HUES64 (cell line): ENCODE measurements at regions not wholly inside any gene's neighbourhood (a gene's known extent, or its start where the extent isn't known, plus 50 kb on each side); places are given as distances from the start of the nearest gene placed in this dataset.
"Not testable (repeated sequence)": the region's sequence is repeated elsewhere in the genome, so short reads cannot be mapped to it uniquely, and the experiment has no call there.

ENCODE experiments used
- H3K27ac ChIP-seq: 2 replicates; pipeline ENCODE4 v1.7.0; 2013; ENCODE audit warnings: low read depth, low read length, inconsistent platforms
- H3K27me3 ChIP-seq: 2 replicates; pipeline ENCODE4 v1.6.1; 2013; ENCODE audit warnings: mild to moderate bottlenecking, low read length; ENCODE audit not compliant: insufficient read depth
- H3K36me3 ChIP-seq: 2 replicates; pipeline ENCODE4 v1.6.1; 2013; ENCODE audit warnings: mild to moderate bottlenecking, low read length; ENCODE audit not compliant: insufficient read depth
- H3K4me1 ChIP-seq: 2 replicates; pipeline ENCODE4 v1.6.1; 2013; ENCODE audit warnings: mild to moderate bottlenecking, low read length, moderate library complexity; ENCODE audit not compliant: insufficient read depth
- H3K4me3 ChIP-seq: 2 replicates; pipeline ENCODE4 v1.5.1; 2013; ENCODE audit warnings: mild to moderate bottlenecking, low read length, moderate library complexity
- H3K9ac ChIP-seq: 2 replicates; pipeline ENCODE4 v1.6.1; 2013; ENCODE audit warnings: mild to moderate bottlenecking, low read depth, low read length
- H3K9me3 ChIP-seq: 2 replicates; pipeline ENCODE4 v1.6.1; 2013; ENCODE audit warnings: low read depth, low read length; ENCODE audit not compliant: insufficient read depth
- WGBS: fragments of 150-250, 120-280 bp; methylation state at CpG from one replicate; pipeline ENCODE4 v1.1.7; 2013; ENCODE audit warnings: missing lambda C conversion rate; 5-methylcytosine and 5-hydroxymethylcytosine counted together

DNA sequence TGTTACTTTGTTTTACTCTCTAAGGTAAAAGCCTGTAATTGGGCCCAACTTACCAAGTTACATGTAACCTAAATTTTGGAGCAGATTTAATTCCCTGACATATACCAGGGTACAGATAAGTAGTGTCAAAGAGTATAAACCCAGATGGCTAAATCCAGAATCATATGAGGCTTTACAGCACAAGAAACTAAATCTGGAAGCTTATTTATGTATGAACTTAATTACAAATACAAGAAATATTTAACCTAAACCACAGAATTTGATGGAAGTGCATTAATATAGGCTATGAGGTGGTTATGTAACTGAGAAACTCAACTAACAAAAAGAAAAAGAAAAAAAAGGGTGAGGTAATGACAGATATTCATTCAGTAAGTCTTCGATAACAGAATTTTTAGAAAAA is 930.2 kb upstream of the ALCAM start:
- H3K4me3 ChIP-seq, result no peak overlapping the region
- peaks cover 40% of the 10 kb centered on the region for H3K4me1 ChIP-seq
- H3K9ac ChIP-seq, result no peak overlapping the region; the same call in 1 of the 2 replicates
- no peaks in the 10 kb centered on the region for H3K27me3 ChIP-seq
- no peaks in the 10 kb centered on the region for H3K36me3 ChIP-seq
- no peaks in the 10 kb centered on the region for H3K9me3 ChIP-seq
- no peak overlapping the region for H3K27ac ChIP-seq
- WGBS, result 100% methylated on average over 1 of the region's 1 CpG

DNA sequence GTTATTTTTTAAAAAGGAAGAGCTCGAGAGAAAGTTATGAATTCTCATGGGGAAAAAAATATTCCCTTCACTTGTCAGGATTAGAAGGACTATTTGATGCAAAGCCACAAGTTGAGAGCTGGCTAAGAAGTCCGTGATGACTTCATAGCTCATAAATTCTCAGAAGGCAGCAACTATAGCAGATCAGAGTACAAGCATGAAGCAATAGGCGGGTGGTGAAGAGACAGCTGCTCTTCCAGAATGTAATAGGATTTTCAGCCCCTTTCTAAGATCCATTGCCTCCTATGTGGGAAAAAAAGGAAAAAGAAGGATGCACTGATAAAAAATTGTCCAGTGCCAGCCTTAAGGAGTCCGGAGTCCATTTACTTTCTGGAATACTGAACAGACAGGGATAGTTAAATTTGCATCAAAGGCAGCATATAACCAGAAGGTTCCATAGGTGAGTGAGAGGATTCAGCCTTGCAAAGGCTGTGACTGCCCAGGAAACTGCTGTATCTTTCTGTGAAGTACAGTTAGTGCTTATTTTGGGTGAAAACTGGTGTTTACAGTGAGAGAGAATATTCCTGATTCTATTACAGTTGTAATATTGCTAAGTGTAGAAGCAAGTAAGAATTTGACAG is 929.5 kb upstream of the ALCAM start:
- no peaks in the 10 kb centered on the region for H3K27me3 ChIP-seq
- 88% methylated on average over 4 of the region's 4 CpGs for WGBS
- no peaks in the 10 kb centered on the region for H3K9me3 ChIP-seq
- no peaks in the 10 kb centered on the region for H3K36me3 ChIP-seq
- peak overlapping the region; percentile 70 for H3K27ac ChIP-seq
- H3K4me3 ChIP-seq, result no peak overlapping the region
- no peak overlapping the region for H3K9ac ChIP-seq
- H3K4me1 ChIP-seq, result peaks cover 40% of the 10 kb centered on the region

DNA sequence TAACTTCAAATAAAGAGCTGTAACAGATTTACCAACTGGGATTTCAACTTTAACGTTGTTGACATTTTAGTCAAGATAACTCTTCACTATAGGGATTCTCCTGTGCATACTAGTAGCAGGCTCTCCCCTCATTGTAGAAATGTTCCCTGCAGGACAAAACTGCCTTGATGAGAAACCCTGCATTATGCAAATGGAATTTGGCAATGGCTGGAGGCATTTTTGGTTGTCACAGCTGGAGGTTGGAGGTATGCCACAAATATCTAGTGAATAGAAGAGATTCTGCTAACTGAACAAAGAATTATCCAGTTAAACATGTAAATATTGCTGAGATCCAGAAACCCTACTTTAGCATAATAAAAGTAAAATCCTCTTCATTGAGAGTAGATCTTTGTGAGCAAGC is 928.8 kb upstream of the ALCAM start:
- WGBS, result 44% methylated on average over 1 of the region's 1 CpG
- no peaks in the 10 kb centered on the region for H3K9me3 ChIP-seq
- H3K27me3 ChIP-seq, result no peaks in the 10 kb centered on the region
- H3K9ac ChIP-seq, result no peak overlapping the region
- no peak overlapping the region for H3K4me3 ChIP-seq
- H3K27ac ChIP-seq, result peak overlapping the region; percentile 70
- H3K4me1 ChIP-seq, result peaks cover 40% of the 10 kb centered on the region
- no peaks in the 10 kb centered on the region for H3K36me3 ChIP-seq

DNA sequence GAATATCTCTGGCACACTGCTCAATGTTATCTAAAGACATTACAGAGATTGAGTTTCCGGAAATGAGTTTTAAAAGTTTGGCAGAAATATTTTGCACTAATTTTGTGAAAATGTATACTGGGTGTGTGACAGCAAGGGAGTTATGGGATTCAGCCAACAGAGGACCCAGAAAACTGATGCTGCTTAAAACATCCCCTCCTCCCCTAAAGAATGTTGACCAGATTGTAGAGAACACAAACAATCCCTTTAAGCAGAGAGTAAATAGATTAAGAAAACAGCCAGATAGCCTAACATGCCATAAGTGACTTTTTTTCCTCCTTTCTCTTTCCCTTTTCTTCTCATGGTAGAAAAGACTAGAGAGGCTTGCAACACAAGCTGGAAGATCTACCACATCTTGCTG is 928.0 kb upstream of the ALCAM start:
- peak overlapping the region; percentile 66 for H3K27ac ChIP-seq
- 100% methylated on average over 1 of the region's 1 CpG for WGBS

DNA sequence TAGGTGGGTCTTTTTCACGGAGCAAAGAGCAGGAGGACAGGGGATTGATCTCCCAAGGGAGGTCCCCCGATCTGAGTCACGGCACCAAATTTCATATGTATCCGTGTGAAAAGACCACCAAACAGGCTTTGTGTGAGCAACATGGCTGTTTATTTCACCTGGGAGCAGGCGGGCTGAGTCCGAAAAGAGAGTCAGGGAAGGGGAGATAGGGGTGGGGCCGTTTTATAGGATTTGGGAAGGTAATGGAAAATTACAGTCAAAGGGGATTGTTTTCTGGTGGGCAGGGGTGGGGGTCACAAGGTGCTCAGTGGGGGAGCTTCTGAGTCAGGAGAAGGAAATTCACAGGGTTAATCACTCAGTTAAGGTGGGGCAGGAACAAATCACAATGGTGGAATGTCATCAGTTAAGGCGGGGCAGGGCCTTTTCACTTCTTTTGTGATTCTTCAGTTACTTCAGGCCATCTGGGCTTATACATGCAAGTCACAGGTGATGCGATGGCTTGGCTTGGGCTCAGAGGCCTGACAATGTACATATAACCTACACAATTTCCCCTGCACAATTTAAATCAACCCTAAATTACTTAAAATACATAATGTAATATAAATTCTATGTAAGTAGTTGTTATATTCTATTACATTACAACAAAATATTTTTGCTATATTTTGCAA is 921.3 kb upstream of the ALCAM start:
- not testable (repeated sequence) for H3K4me3 ChIP-seq, H3K36me3 ChIP-seq, H3K9ac ChIP-seq

More for the DNA sequence above, 928.0 kb upstream of the ALCAM start:
- no peaks in the 10 kb centered on the region for H3K9me3 ChIP-seq
- no peak overlapping the region for H3K4me3 ChIP-seq
- H3K36me3 ChIP-seq, result no peaks in the 10 kb centered on the region
- peaks cover 40% of the 10 kb centered on the region for H3K4me1 ChIP-seq
- no peaks in the 10 kb centered on the region for H3K27me3 ChIP-seq
- H3K9ac ChIP-seq, result peak overlapping the region; percentile 56; the same call in 1 of the 2 replicates

DNA sequence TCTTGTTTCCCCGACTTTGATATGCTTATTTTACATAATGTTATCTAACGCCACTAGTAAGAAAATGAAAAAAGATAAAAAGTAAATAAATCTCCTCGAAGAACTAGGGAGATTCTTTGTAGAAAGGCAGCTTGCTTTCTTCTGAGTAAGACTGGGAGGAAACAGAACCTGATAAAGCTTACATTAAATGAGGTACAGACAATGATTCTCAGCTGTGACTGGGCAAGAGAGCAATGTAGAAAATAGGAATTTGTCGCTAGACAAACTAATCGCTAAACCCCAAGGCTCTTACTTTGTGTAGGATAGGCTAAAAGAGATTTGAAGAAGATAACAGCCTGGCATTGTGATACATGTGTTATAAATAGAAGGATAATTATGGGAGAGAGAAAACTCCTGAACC is 919.0 kb upstream of the ALCAM start:
- H3K27ac ChIP-seq, result no peak overlapping the region
- no peaks in the 10 kb centered on the region for H3K4me1 ChIP-seq
- no peak overlapping the region for H3K9ac ChIP-seq
- H3K36me3 ChIP-seq, result no peaks in the 10 kb centered on the region
- WGBS, result 97% methylated on average over 4 of the region's 5 CpGs
- peaks cover 12% of the 10 kb centered on the region; the same call in 1 of the 2 replicates for H3K9me3 ChIP-seq
- no peaks in the 10 kb centered on the region for H3K27me3 ChIP-seq
- H3K4me3 ChIP-seq, result no peak overlapping the region

More for the DNA sequence above, 921.3 kb upstream of the ALCAM start:
- H3K27me3 ChIP-seq, H3K4me1 ChIP-seq, H3K27ac ChIP-seq: not testable (repeated sequence)
- peaks cover 12% of the 10 kb centered on the region; the same call in 1 of the 2 replicates for H3K9me3 ChIP-seq
- 89% methylated on average over 9 of the region's 9 CpGs for WGBS

DNA sequence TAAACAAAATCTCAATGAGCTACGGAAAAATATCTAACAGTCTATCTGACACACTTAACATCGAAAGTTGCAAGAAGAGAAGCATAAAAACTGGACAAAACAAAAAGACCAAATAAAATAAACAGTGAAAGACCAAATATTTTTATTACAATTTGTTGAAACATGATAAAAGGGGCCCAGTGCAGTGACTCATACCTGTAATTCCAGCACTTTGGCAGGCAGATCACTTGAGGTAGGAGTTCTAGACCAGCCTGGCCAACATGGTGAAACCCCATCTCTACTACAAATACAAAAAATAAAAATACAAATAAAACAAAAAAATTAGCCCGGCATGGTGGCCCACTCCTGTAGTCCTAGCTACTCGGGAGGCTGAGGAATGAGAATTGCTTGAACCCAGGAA is 914.0 kb upstream of the ALCAM start:
- WGBS, result 95% methylated on average over 4 of the region's 4 CpGs
- Histone ChIP-seq H3K9me3 (no peaks in the 10 kb centered on the region), H3K36me3 (no peaks in the 10 kb centered on the region), H3K4me1 (no peaks in the 10 kb centered on the region), H3K4me3 (no peak overlapping the region), H3K27ac (no peak overlapping the region), H3K9ac (no peak overlapping the region), H3K27me3 (no peaks in the 10 kb centered on the region)

DNA sequence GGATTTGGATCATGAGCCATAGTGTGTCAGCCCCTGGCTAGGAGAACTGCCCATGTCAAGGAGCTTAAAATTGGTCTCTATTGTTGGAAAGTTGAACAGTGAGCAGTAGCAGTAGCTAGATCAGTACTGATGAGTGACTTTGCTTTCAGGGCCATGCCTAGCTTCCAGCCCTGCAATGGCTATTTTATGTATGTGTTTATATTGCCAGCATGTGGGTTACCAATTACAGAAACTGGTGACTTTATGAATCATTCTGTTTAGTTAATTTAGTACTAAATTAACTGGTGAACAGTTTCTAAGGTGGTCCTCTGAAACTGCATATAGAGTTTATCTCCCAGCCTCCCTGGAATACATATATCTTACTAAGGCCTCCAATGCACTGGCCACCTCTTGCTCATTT is 908.1 kb upstream of the ALCAM start:
- Histone ChIP-seq H3K9me3 (no peaks in the 10 kb centered on the region), H3K27me3 (no peaks in the 10 kb centered on the region), H3K9ac (no peak overlapping the region), H3K4me3 (no peak overlapping the region), H3K4me1 (peaks cover 13% of the 10 kb centered on the region; the same call in 1 of the 2 replicates), H3K36me3 (no peaks in the 10 kb centered on the region), H3K27ac (no peak overlapping the region)

DNA sequence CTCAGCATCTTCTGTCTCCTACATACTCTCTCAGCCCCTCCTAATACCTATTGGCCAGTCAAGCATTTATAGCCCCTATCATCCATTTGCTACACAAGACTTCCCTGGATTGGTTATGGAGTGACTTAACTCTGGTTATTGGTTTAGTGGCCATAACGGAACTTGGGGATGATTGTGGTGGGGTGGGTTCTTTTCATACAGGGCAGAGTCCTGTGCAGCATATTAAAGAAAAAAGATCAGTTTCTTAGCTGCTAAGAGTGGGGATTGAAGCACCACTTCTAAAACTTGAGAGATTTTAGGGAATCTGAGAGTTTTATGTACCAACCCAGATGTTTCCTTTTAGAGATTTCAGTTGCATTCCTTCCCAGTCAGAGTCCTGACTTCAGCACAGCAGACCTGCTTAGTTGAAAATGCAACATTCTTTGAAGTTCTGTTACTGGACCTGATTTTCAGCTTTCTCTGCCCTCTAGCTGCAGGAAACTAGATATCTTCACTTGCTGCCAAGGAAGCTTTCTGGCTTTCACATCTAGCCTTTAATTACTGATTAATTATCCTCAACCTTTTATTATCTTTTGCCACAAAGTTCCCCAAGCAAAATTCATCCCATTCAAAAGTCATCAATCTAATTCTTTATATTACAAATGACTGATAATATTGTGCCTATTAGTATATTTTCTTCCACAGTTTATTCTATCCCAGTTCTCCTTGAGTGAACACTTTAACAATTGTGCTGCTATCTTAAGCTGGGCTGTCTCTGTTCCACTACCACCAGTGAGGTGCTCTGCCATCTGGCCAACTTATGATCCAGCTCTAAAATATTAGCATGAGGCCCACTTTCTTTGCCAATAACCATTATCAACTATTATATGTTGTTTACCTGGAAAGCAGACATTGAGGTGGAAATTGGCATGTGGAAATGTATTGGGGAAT is 906.0 kb upstream of the ALCAM start:
- Histone ChIP-seq H3K9ac (no peak overlapping the region), H3K27ac (0 out of 2 replicates have a peak overlapping the region, but pooled peaks have one; percentile 3), H3K4me1 (peaks cover 13% of the 10 kb centered on the region; the same call in 1 of the 2 replicates), H3K4me3 (no peak overlapping the region), H3K27me3 (no peaks in the 10 kb centered on the region), H3K9me3 (peaks cover 5% of the 10 kb centered on the region; the same call in 1 of the 2 replicates), H3K36me3 (no peaks in the 10 kb centered on the region)
- 59% methylated on average over 1 of the region's 1 CpG for WGBS

DNA sequence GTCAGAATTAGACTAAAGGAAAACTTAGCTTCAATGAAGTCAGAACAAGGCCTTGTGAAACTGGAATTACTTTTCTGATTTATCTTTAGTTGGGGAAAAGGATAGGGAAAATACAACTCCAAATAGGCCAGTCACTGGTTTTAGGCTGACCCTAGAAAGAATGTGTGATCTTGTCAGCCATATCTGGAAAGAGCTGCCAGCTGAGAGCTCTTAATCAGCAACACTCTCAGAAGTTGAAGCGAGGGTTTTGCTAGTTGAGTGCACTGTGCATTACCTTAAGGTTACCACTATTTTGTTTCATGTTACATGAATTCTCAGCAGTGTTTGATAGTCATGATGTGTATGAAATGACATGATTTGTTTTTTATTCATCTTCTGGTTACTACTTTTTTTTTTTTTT is 905.3 kb upstream of the ALCAM start:
- no peak overlapping the region for H3K9ac ChIP-seq
- H3K36me3 ChIP-seq, result no peaks in the 10 kb centered on the region
- H3K27me3 ChIP-seq, result no peaks in the 10 kb centered on the region
- H3K4me1 ChIP-seq, result peaks cover 13% of the 10 kb centered on the region; the same call in 1 of the 2 replicates
- H3K4me3 ChIP-seq, result no peak overlapping the region
- 94% methylated on average over 1 of the region's 1 CpG for WGBS
- no peak overlapping the region for H3K27ac ChIP-seq
- H3K9me3 ChIP-seq, result peaks cover 5% of the 10 kb centered on the region; the same call in 1 of the 2 replicates

DNA sequence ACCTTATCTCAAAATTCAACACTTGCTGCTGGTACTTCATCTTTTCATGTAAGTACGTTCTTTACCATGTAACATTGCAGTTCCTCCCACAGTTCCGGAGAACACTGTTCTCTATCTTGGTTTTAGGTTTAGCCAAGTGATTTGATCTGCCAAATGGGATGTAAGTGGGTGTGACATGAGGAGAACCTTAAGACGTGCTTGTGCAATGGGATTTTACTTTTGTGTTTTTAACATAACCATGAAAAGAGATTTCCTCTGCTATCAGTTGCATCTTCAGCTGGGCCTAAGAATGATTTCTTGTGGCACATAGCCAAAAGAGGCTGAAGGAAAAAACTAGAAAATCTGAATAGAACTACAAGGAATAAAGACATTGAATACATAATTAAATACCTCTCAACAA is 894.5 kb upstream of the ALCAM start:
- H3K9ac ChIP-seq, result no peak overlapping the region
- H3K27ac ChIP-seq, result no peak overlapping the region
- no peak overlapping the region for H3K4me3 ChIP-seq
- H3K4me1 ChIP-seq, result no peaks in the 10 kb centered on the region
- H3K9me3 ChIP-seq, result peaks cover 31% of the 10 kb centered on the region
- H3K36me3 ChIP-seq, result no peaks in the 10 kb centered on the region
- 84% methylated on average over 3 of the region's 3 CpGs for WGBS
- no peaks in the 10 kb centered on the region for H3K27me3 ChIP-seq
